ENCODE measurements at regions not wholly inside any gene's neighbourhood (a gene's known extent, or its start where the extent isn't known, plus 50 kb on each side); places are given as distances from the start of the nearest gene placed in this dataset.

DNA sequence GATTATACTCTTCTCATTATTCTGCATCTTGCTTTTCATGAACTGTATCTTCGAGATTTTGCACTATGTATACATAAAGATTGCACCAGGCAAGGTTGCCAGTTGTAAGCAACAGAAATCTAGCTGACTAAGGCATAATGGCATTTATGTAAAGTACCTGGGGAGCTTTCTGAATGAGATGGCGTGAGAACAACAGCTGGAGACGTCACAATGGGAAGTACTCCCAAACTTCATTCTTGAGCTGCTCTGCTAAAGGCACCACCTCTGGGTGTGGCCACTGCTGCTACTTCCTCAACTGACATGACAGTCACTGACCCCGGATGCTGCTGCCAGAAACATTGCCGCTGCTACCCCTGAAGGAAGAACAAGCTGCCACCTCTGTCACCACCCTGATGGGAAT is 220.7 kb downstream of the NOVA1 start:
- TF ChIP-seq, protein P1, sequence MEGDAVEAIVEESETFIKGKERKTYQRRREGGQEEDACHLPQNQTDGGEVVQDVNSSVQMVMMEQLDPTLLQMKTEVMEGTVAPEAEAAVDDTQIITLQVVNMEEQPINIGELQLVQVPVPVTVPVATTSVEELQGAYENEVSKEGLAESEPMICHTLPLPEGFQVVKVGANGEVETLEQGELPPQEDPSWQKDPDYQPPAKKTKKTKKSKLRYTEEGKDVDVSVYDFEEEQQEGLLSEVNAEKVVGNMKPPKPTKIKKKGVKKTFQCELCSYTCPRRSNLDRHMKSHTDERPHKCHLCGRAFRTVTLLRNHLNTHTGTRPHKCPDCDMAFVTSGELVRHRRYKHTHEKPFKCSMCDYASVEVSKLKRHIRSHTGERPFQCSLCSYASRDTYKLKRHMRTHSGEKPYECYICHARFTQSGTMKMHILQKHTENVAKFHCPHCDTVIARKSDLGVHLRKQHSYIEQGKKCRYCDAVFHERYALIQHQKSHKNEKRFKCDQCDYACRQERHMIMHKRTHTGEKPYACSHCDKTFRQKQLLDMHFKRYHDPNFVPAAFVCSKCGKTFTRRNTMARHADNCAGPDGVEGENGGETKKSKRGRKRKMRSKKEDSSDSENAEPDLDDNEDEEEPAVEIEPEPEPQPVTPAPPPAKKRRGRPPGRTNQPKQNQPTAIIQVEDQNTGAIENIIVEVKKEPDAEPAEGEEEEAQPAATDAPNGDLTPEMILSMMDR (IDR thresholded peaks at IDR 0.05; ENCODE audit: low read depth, low read length, poor library complexity, severe bottlenecking): no peak
- no peak for TF ChIP-seq EZH2phosphoT487 (IDR thresholded peaks at IDR 0.05; ENCODE audit: borderline replicate concordance, low read length)
- Histone ChIP-seq H3F3A (ENCODE audit: control insufficient read depth, insufficient read depth) (no peaks in the 10 kb centered on the region), H3K36me3 (ENCODE audit: control insufficient read depth, low read length) (no peaks in the 10 kb centered on the region), H3K9me2 (replicated peaks; ENCODE audit: control insufficient read depth, low read length) (no peaks in the 10 kb centered on the region), H3K9me3 (ENCODE audit: control insufficient read depth, insufficient read depth, low read length) (peaks cover 4% of the 10 kb centered on the region; the same call in 1 of the 2 replicates), H3K4me2 (ENCODE audit: low read length) (no peak overlapping the region), H3K27me3 (ENCODE audit: control insufficient read depth, low read length) (no peaks in the 10 kb centered on the region), H3K27ac (ENCODE audit: low read depth, low read length) (no peak overlapping the region), H3K79me2 (ENCODE audit: control insufficient read depth, low read length) (no peaks in the 10 kb centered on the region), H3K4me3 (ENCODE audit: low read length) (no peak overlapping the region), H3K4me1 (ENCODE audit: control insufficient read depth, low read length) (no peaks in the 10 kb centered on the region), H4K20me1 (ENCODE audit: control insufficient read depth, insufficient read depth, low read depth, low read length) (no peaks in the 10 kb centered on the region)

DNA sequence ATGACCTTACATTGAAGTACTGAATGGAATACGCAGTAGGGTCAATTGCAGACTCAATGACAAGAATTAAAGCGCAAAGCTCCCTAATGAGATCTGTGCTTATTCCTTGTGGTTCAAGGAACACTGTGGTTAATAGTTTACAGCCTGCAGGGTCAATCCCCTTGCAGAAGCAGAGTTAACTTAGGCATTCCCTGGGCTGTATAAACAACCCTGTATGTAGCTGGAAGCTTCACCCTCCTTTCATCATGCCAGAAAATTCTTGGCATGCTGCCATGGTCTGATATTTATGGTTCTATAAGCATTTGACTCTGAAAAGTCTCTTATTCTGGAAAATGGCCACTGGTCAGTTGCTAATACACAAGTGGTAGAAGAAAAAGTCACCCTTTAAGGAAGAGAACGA is 227.7 kb downstream of the NOVA1 start:
- Histone ChIP-seq H4K20me1 (ENCODE audit: control insufficient read depth, insufficient read depth, low read depth, low read length) (no peaks in the 10 kb centered on the region), H3K36me3 (ENCODE audit: control insufficient read depth, low read length) (no peaks in the 10 kb centered on the region), H3K79me2 (ENCODE audit: control insufficient read depth, low read length) (no peaks in the 10 kb centered on the region), H3K4me3 (ENCODE audit: low read length) (no peak overlapping the region), H3K27me3 (ENCODE audit: control insufficient read depth, low read length) (no peaks in the 10 kb centered on the region), H3K4me1 (ENCODE audit: control insufficient read depth, low read length) (no peaks in the 10 kb centered on the region), H3K27ac (ENCODE audit: low read depth, low read length) (no peak overlapping the region), H3K4me2 (ENCODE audit: low read length) (no peak overlapping the region), H3K9me3 (ENCODE audit: control insufficient read depth, insufficient read depth, low read length) (no peaks in the 10 kb centered on the region), H3F3A (ENCODE audit: control insufficient read depth, insufficient read depth) (no peaks in the 10 kb centered on the region), H3K9me2 (replicated peaks; ENCODE audit: control insufficient read depth, low read length) (no peaks in the 10 kb centered on the region)
- no peak for TF ChIP-seq EZH2phosphoT487 (IDR thresholded peaks at IDR 0.05; ENCODE audit: borderline replicate concordance, low read length)
- TF ChIP-seq, protein P1 (IDR thresholded peaks at IDR 0.05; ENCODE audit: low read depth, low read length, poor library complexity, severe bottlenecking): no peak

DNA sequence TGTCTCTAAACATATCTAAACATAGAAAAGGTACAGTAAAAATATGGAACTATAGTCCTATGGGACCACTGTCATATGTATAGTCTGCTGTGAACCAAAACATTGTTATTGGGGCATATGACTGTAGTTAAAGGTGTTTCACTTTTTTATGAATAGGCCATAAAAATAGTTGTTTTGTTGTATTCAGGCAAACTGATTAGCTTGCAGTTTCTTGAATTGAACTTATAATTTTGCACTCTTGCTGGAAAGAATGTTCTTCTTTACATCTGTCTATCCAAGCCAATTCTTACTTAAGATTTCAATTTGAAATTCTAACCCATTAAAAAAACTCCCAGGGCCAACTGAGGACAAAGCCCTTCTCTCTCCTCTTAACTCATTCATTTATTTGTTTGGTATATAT is 234.1 kb downstream of the NOVA1 start:
- H3K27me3 ChIP-seq (ENCODE audit: control insufficient read depth, low read length): no peaks in the 10 kb centered on the region
- no peaks in the 10 kb centered on the region for H3K79me2 ChIP-seq (ENCODE audit: control insufficient read depth, low read length)
- H3F3A ChIP-seq (ENCODE audit: control insufficient read depth, insufficient read depth): no peaks in the 10 kb centered on the region
- peaks cover 3% of the 10 kb centered on the region; the same call in 1 of the 2 replicates for H3K9me3 ChIP-seq (ENCODE audit: control insufficient read depth, insufficient read depth, low read length)
- H3K4me2 ChIP-seq (ENCODE audit: low read length): no peak overlapping the region
- no peak overlapping the region for H3K4me3 ChIP-seq (ENCODE audit: low read length)
- no peak overlapping the region for H3K27ac ChIP-seq (ENCODE audit: low read depth, low read length)
- H3K4me1 ChIP-seq (ENCODE audit: control insufficient read depth, low read length): no peaks in the 10 kb centered on the region
- H4K20me1 ChIP-seq (ENCODE audit: control insufficient read depth, insufficient read depth, low read depth, low read length): no peaks in the 10 kb centered on the region
- TF ChIP-seq, protein P1 (IDR thresholded peaks at IDR 0.05; ENCODE audit: low read depth, low read length, poor library complexity, severe bottlenecking): no peak
- TF ChIP-seq EZH2phosphoT487 (IDR thresholded peaks at IDR 0.05; ENCODE audit: borderline replicate concordance, low read length): no peak
- no peaks in the 10 kb centered on the region for H3K36me3 ChIP-seq (ENCODE audit: control insufficient read depth, low read length)
- H3K9me2 ChIP-seq (replicated peaks; ENCODE audit: control insufficient read depth, low read length): no peaks in the 10 kb centered on the region

Measured in DOHH2 (cell line).